Esophagus squamous epithelium (tissue), 4 donors: ENCODE measurements at regions not wholly inside any gene's neighbourhood (a gene's known extent, or its start where the extent isn't known, plus 50 kb on each side); places are given as distances from the start of the nearest gene placed in this dataset.

Experiments used
- POLR2A ChIP-seq, 4 donors: fragments of 450-650 bp; IDR thresholded peaks; one replicate each; pipeline ENCODE4 v1.6.1; 2017; ENCODE audit warnings: antibody characterized with exemption in 4 of 4, mild to moderate bottlenecking in 4 of 4, moderate library complexity in 3 of 4
- TF ChIP-seq, protein P1 (sequence below), 6 experiments: fragments of 450-650 bp in 4 of 6; fragments of 200-600 bp in 2 of 6; sonication (generic) in 2 of 6; IDR thresholded peaks; one replicate each; pipeline ENCODE4 v1.5.1; 2016 to 2019; ENCODE audit warnings: antibody characterized with exemption in 6 of 6, mild to moderate bottlenecking in 4 of 6, moderate library complexity in 4 of 6

DNA sequence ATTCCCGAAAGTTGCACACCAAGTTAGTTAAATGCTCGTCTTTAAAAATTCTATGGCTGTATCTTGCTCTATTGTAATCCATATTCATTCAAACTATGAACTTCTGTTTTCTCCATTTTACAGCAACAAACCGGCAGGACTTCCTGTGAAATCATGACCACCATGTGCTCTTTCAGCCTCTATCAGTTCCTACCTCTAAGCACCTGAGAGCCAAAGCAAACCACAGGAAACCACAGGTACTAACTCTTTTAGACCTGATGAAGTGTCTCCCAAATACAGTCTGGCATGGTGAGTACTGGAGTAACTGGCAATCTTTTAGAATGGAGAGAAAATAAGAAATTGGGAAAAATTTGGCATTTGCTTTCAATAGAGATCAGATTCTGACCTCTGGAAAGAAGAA is 186.5 kb upstream of the SLITRK3 start:
- TF ChIP-seq, protein P1, sequence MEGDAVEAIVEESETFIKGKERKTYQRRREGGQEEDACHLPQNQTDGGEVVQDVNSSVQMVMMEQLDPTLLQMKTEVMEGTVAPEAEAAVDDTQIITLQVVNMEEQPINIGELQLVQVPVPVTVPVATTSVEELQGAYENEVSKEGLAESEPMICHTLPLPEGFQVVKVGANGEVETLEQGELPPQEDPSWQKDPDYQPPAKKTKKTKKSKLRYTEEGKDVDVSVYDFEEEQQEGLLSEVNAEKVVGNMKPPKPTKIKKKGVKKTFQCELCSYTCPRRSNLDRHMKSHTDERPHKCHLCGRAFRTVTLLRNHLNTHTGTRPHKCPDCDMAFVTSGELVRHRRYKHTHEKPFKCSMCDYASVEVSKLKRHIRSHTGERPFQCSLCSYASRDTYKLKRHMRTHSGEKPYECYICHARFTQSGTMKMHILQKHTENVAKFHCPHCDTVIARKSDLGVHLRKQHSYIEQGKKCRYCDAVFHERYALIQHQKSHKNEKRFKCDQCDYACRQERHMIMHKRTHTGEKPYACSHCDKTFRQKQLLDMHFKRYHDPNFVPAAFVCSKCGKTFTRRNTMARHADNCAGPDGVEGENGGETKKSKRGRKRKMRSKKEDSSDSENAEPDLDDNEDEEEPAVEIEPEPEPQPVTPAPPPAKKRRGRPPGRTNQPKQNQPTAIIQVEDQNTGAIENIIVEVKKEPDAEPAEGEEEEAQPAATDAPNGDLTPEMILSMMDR (IDR thresholded peaks at IDR 0.05), result no peak
- no peak for TF ChIP-seq POLR2A (IDR thresholded peaks at IDR 0.05)
